COLO668 (cell line): ENCODE measurements at regions not wholly inside any gene's neighbourhood (a gene's known extent, or its start where the extent isn't known, plus 50 kb on each side); places are given as distances from the start of the nearest gene placed in this dataset.

ENCODE experiments used
- DNase-seq: peaks from one replicate; lab custom pipeline; 2025; ENCODE audit not compliant: unreplicated experiment; lab: John Stamatoyannopoulos, UW

DNA sequence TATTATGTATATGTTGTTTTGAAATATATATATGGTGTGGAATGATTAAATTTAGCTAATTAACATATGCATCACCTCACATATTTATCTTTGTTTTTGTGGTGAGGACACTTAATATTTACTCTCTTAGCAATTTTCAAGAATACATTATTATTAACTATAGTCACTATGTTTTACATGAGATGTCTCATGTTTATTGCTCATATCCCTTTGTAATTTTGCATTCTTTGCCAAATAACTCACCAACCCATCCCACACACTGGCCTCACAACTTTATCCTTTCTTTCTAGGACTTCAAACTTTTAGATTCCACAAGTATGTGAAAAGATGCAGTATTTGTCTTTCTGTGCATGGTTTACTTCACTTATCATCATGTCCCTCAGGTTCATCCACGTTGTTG lies 950.2 kb upstream of the CADM2 start:
- DNase-seq = no peak

DNA sequence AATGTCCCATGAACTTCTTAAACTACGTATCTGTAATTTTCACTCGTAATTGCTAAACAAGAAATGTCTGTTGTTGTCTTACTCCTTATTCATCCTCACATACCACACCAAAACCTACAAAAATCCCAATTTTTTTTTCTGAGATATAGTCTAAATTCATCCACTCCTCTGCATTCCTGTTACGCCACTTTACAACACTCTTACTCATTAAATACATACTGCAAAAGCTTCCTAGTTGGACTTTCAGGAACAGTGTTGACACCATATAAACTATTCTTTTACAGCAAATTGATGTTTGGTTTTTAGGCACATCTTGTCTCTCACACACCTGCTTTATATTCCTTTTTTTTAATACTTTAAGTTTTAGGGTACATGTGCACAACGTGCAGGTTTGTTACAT lies 934.9 kb upstream of the CADM2 start:
- no peak for DNase-seq

DNA sequence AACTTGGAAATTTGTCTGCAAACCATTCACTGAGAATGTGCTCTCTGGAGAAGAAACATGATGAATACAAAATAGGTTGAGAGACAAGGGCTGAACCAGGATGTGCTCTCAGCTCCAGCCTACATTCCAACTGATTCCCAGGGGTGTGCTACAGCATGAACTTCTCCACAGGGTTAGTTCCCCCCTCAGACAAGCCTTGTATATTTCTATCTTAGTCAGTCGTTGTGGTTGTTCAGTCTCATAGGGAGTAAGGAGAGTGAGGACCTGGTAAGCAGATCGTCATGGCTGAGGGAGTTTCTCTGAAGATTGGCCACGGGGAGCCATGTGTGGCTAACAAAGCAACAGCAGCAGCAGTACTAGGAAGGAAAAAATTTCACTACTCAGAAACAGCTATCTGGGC lies 919.7 kb upstream of the CADM2 start:
- DNase-seq = no peak

DNA sequence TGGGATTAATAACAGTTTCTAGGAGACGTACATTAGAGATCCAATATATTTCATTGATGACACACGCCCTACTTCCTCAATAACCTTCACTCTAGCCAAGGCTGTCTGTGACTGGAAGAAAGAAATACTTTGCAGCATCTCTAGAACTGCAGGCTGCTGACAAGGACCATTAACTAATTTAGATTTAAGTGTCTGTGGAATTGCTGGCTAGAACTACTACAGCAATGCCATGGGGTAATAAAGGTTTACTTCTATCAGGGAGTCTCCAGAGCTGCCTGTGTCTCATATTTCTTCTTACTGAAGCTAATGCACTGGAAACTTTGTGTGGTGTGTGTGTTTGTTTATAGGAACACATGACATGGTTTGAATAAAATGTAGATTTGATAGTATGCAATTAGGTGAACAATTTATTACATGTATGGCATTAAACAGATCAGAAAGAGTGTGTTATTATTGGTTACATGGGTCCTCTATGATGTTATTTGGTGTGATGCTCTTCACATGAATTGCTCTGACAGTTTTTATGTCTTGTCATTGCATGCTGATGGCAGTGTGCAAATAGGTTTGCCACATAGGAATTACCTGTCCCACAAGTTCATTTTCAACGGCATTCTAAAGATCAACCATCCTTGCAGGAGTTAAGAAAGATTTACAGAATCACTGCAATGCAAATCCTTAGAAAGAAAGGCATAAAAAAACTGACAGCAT lies 916.2 kb upstream of the CADM2 start:
- DNase-seq = no peak

DNA sequence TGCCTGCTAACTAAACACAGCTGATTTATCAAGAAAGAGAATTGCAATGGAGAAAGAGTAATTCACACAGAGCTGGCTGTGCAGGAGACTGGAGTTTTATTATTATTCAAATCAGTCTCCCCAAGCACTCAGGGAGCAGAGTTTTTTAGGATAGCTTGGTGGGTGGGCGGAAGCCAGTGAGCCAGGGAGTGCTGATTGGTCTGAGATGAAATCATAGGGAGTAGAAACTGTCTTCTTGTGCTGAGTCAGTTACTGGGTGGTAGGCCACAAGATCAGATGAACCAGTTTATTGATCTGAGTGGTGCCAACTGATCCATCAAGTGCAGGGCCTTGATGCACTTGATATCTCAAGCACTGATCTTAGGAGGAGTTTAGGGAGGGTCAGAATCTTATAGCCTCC lies 891.9 kb upstream of the CADM2 start:
- no peak for DNase-seq

DNA sequence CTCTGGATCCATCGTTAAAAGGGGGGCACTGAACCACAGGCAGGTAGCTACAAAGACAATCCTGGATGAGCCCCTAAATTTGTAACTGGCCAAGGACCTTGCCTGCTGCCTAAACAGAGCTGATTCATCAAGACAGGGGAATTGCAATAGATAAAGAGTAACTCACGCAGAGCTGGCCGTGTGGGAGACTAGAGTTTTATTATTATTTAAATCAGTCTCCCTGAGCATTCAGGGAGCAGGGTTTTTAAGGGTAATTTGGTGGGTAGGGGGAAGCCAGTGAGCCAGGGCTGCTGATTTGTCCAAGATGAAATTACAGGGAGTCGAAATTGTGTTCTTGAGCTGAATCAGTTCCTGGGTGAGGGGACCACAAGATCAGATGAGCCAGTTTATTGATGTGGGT lies 885.1 kb upstream of the CADM2 start:
- no peak for DNase-seq

DNA sequence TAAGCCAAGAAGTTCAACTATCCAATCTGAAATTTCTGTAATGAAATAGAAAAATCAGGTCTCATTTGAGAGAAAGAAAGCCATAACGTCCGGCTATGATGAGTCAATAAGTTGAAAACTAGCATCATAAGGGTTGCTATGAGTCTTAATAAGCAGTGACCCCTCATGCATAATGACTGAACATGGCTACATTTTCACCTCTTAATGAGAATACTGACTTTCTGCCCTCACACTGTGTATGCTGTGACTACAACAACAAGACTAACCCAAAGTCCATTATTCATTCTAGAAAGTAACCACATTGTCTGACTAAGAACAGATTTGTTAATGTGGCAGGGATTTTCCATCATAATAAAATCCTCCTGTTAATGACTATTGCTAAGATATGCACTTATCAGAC lies 884.0 kb upstream of the CADM2 start:
- no peak for DNase-seq

DNA sequence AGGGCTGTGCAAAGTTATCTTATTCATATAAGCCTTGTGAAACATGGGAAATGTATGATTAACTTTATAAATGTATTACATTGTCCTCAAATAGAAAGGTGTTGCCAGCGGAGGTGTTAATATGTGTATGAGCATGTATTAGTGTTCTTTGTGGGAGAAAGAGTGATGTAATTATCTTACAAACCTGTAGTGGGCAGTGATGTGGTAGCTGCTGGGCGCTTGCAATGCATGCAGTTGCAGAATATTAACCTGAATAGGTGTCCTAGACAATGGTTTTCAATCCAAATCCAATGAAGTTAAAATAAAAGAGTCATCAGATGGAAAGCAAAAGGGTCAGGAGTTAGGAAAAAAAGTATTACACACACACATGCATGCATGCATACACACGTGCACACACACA lies 881.3 kb upstream of the CADM2 start:
- DNase-seq = no peak

DNA sequence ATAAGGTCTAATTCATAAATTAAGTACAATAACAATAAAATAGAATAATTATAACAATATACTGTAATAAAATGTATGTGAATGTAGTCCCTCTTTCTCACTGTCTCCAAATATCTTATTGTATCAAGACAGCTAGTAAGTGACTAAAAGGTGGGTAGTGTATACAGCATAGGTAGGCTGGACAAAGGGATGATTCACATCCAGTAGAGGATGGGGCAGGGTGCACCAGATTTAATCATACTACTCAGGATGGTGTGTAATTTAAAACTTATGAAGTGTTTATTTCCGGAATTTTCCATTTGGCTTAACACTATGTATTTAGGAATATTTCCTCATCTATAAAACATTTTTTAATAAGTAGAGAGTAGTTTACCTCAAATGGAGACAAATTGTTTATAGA lies 876.1 kb upstream of the CADM2 start:
- no peak for DNase-seq

DNA sequence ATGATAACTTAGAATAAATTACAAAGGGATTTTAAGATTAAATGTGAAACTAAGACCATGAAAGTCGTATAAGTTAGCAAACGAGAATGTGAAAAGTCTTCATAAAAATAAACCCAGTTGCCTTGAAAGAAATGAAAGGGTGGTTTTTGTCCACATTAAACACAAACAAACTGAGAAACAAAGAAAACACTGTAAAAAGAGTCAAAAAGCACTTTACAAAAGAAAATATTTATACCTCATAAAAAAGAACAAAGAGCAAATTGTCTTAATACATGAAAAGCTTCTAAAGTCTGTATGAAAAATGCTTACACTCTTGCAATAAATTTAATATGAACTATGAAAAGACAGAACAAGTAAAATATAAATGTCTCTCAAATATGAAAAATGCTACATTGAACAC lies 865.9 kb upstream of the CADM2 start:
- DNase-seq = no peak

DNA sequence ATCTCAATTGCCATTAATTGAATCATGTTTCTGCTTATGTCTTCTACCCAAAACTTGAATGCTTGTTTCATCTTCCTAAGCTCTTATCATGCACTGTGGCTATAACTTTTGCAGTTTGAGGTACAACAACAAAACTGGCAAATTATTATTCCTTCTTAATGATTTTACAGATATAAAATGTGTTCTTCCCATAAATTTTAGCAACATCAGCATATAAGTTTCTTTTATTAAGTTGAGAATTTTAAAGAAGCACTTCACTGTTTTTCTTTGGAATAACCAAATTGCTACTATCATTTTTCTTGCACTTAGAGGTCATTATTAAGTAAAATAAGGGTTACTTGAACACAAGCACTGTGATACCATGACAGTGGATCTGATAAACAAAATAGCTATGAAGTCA lies 862.6 kb upstream of the CADM2 start:
- no peak for DNase-seq

DNA sequence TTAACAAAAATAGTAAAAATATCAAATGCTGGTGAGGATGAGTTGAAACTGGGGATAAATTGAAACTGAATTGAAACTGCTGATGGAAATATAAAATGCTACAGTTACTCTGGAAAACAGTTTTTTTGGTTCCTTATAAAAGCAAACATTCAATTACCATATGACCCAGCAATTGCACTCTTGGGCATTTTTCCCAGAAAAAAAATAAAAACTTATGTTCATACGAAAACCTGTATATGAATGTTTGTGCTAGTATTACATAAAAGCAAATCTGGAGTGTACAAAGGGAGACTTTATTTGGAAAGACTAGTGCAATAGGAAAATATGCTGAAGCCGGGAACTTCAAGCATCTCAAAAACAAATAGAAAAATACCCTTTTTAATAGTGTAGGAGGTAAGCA lies 857.9 kb upstream of the CADM2 start:
- no peak for DNase-seq

DNA sequence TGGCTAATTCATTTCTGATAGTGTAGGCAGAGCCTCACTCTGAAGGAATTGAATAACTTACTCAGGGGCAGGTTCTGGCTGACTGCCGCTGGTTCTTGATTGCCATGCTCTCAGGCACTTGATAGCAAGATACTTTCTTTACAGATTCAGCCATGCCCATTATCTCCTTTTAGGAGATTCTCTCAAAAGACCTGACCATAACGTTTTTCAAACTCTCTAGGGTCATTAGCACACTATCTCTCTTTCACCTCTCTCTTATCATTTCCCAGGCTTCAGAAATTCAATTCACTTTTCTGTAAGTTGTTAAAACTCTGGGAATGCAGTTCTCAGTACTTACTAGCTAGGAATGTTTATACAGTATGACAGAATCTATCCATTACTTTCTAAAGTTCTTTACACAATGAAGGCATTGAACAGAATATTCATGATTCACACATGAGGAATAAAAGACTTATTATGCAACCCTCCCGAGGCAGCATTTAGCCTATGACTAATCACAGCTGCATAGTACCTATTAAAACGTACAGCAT lies 850.3 kb upstream of the CADM2 start:
- DNase-seq = no peak

DNA sequence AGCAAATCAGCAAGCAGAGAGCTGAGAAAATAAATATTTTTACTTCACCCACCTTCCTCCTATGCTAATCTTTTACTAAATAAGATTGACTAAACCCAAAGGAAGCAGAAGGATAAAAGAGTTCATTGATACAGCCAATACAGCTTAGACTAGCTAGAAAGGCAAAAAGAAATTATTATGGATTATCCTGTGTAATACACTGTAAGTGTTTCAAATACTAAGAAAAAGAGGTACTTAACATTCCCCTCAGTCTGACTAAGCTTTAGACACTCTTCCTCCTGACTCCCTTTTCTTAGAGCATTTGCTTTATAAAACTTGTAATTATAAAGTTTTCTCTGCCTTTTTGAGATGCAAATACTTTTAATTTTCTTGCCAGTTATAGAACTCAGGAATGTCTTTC lies 848.9 kb upstream of the CADM2 start:
- DNase-seq = no peak

DNA sequence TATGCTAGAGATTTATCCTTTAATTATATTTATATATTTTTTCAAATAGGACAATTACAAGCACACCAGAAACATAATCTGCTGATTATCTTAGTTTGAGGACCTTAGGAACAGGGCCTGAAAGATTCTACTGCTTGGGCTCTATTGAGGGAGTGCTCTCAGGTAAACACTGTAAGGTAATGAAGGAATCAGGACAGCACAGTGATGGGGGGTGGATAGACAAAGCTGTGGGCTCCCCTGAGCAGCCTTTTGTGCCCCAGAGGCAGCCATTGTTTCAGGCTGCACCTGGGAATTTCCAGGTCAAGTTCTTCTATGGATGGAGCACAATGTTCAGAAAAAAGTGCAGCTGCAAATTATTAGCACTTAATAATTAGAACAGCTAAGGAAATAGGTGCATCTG lies 848.0 kb upstream of the CADM2 start:
- DNase-seq = no peak

DNA sequence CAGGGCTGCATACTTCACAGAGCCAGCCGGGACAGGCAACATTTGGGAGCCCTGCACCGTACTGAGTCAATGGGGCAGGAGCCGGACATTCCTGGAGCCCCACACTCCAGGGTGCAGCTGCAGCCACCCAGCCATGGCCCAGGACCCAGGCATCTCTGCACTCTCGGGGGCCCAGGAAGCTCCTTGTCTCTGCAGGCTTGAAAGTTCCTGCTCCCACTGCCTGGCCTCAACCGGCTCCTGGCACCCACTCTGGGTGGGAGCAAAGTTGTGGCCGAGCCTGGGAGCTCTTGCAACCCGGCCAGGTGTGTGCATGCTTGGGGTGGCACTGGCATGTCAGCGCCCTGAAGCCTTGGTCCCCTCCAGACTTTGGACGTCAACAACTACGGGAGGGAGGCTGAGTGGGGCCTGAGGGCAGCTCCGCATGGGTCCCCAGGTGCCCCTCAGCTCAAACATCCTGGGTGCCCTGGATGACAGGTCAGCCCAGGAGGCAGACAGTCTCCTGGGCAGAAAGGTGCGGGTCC lies 833.5 kb upstream of the CADM2 start:
- no peak for DNase-seq

DNA sequence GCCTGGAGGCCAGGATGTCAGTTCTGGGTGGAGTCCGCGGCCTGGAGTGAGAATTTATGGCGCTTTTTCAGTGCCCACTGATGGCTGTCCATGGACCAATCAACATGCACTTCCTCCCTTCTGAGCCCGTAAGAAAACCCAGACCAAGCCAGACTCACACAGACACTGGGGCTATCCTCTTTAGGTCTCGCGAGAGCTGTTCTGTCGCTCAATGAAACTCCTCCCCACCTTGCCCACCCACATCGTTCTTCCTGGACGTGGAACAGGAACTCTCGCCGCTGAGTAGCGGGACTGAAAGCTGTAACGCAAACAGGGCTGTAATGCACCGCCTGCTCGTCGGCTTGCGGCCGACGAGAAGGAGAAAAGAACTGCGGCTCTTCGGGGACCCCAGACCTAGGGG lies 833.0 kb upstream of the CADM2 start:
- no peak for DNase-seq

DNA sequence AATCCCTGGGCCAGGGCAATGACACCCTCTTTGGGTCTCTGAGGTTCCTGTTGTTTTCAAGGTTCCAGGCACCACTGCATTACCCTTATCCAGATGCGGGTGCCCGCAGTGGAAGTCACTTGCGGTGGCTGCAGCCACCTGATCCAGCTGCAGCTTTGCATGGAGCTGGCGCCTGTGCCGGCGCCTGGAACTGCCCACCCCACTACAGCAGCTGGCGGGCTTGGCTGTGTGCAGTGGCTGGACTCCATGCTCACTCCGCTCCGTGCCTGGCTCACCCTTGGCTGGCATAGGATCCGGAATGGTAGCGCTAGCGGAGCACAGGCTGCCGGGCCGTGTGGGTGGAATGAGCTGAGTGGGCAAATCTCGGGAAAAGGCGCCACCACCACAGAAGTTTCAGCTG lies 832.6 kb upstream of the CADM2 start:
- no peak for DNase-seq

DNA sequence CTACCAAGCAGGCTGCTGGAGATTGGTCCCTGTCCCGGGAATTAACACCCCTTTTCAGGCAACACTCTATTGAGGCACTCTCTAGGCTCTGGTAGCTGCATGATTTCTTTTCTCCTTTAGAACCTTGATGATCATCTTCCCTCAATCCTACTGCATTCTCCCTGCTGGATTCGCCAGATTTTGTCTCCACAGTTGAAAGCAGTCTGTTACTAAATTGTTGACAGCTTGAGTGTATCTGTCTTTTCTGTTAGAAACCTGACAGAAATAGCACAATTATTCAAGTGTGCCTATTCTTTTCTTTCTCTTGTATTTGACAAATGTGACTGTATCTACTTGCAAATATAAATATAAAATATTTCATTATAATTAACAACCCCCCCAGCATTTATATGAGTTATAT lies 830.8 kb upstream of the CADM2 start:
- no peak for DNase-seq

DNA sequence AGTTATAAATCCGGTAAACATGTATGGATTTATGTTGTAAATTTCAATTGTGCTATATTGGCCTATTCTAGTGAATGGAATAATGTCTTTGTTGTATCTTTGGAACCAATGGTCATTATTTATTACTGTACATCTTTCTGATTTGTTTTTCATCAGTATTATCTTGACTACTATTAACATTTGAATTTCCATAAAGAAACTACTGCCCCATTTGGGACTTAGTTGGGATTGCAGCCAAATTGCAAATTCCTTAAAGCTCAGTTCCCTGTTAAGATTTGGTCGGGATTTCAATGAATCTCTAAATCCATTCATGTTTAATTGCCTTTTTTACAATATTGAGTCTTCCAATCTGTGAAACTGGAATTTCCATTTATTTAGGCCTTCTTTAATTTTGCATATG lies 822.4 kb upstream of the CADM2 start:
- DNase-seq = no peak

DNA sequence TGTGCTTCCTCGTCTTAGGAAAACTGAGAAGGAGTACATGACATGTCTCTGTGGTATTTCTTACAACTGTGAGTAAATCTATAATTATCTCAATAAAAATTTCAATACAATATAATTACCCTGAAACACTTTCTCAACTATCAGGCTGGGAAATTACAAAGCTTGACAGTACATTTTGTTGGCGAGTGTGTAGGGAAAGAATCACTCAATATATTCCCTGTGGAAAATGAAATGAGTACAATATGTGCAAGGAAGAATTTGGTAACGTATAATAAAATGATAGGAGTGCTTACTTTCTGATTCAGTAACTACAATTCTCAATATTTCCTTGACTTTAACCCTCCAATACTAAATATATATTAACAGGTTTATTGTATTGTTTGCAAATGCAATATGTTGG lies 818.2 kb upstream of the CADM2 start:
- DNase-seq = no peak

DNA sequence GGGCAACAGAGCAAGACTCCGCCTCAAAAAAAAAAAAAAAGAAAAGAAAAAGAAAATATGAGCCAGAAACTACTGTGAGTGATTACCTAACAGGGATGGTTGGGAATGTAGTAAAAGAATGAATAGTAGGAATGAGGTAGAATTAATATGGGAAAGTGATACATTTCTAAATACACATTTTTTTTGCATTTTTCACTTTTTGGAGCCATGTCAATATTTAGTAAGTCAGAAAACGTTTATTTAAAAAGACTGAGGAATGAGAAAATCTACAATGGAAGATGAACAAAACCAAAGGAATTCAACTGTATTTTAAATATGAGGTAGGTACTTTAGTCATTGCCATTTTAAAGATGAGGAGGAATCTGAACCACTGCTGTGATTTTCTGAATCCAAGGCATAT lies 817.2 kb upstream of the CADM2 start:
- DNase-seq = no peak

DNA sequence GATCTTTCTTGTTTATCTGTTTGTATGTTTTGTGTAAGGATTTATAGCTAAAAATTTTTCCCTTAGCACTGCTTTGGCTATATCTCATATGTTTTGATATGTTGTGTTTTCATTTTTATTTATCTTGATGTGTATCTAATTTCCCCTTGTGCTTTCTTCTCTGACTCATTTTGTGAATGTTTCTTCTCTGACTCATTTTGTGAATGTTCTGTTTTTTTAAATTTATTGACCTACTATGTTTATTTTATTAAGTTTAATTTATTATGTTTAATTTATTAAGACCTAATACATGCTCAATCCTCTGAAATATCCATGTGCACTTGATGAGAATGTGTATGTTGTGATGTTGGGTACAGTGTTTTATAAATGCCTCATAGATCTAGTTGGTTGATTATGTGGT lies 793.5 kb upstream of the CADM2 start:
- DNase-seq = no peak
